Kidney glomerular epithelial cell (primary cell): ENCODE measurements at regions not wholly inside any gene's neighbourhood (a gene's known extent, or its start where the extent isn't known, plus 50 kb on each side); places are given as distances from the start of the nearest gene placed in this dataset.
A peak's percentile ranks its signal among the peaks of the same experiment; 100 is the strongest.

ENCODE experiments used
- DNase-seq: peaks from one replicate; lab custom pipeline; 2025; lab: John Stamatoyannopoulos, UW

DNA sequence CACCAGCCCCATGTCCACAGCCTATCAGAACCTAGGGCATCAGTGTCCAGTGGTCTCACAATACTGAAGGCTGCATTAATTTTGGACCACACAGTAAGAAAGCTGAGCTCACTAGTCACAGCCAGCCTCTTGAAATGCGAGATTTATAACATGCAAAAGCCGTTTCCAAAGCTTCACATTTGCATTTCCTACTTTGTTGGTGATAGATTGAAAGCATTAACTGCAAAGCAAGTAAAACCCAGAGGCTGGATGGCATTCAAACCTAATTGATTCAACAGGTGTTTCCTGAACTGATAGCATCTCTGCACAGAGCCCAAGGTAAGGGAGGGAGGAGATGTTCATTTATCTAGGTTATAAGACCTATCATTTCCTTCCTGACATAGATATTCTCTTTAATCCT, 410.1 kb downstream of the OMA1 start:
- no peak for DNase-seq

DNA sequence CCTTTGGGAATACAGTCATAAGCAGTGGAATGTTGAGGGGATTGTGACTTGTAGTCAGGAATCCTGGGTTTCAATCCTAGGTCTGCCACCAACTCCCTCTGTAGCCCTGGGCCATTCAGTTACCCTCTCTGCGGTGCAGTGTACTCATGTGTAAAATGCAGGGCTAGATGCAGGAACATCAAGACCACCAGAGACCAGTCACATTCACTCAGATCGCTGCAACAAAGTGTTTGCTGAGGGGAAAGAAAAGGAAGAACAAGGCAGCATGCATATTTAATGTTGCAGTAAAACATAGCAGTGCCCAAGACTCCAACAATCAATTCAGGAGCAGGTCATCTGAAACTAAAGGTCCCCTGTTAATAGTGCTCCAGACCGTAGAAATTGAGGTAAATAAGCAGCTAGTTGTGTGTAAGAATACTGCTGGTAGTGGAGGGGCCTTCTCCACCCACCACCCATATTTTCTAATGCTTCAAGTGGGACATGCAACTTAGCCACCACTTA, 410.7 kb downstream of the OMA1 start:
- DNase-seq = no peak

DNA sequence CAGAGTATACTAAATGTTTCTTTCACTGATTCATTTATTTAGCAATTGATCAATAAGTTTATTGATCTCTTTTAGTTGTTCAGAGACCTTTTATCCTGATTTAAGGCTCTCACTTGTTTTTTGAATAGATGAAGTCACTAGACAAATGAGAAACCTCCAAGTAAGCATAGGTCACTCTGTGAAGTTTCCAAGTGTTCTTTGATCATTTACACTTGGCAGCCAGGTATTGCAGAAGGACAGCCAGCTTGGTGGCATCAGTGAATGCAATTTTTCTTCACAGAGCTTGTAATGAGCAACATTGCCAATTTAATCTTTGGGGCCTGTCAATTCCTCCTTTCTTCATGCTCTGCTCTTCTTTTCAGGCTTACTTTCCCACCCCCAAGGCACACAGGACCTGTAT, 413.0 kb downstream of the OMA1 start:
- DNase-seq = no peak

DNA sequence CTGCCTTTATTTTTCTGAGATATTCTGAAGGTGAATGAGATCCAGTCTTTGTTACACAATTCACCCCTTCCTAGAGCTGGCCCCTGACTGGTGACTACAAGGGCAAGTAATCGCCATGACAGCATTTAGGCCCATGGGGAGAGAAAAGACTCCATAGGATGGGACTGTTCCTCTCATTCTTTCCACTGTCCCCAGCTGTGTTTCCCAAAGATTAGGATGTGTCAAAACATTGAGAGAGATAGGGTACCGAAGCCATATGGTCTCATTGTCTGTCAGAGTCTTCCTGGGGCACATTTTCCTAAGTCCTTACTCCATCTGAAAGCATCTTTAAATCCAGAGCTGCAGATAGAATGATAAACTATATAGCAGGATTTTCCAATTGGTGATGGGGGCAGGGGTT, 423.5 kb downstream of the OMA1 start:
- DNase-seq = no peak

DNA sequence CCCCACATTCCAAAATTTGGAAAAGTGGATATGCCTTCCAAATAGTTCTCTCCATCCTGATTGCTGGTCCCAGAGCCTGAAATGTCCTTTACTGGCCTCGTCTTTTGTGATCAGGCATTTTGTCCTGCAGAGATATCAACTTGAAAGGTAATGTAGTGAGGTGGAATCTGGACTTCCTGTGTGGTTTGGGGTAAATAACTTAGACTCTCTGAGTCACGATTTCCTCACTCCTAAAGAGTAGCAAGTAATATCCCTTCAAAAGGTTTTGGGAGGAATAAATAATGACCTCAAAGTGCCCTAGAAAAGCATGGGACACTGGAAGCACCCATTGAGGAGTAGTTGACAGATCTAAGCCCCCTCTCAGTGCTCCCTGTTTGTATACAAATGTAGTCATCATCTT, 426.6 kb downstream of the OMA1 start:
- no peak for DNase-seq

DNA sequence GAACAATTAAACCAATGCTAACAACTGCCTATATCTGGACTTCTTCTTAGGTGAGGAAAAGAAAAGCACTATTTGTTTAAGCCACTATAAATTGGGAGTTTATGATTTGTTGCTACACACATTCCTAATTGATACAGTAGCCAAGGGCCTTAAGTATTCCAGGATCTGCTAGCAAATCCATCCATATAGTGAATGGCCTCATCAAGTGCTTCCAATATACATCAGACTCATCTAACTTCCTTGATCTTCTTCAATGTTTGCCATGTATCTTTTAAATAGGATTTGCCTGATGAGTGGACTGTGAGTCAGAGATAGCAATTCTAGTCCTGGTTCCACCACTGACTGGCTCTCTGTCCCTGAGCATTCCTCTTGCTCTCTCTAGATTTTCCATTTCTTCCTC, 430.2 kb downstream of the OMA1 start:
- DNase-seq = no peak

DNA sequence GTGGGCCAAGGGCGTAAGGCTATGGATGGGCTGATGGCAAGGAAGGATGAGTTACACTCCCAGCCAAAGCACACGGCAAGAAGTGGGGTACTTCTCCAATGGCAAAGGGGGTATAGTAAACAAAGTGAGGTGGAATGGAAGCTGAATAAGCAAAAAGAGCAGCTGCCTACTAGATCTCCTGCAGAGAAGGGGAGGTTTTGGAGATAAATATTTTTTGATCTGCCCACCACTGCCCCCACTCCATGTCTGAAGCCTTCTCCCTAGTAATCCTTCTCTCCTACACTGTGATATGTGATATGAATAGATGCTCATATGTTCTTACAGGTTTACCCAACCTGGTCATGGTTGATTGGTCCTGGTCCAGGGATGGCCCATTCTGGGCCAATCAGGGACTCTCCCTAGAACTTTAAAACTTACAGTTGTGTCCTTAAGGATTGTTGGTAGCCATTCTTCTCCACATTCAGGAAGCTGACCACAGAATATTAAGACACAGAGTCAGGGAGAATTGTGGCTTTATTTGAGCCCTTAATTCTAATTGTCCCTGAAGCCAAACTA, 436.8 kb downstream of the OMA1 start:
- DNase-seq = no peak

DNA sequence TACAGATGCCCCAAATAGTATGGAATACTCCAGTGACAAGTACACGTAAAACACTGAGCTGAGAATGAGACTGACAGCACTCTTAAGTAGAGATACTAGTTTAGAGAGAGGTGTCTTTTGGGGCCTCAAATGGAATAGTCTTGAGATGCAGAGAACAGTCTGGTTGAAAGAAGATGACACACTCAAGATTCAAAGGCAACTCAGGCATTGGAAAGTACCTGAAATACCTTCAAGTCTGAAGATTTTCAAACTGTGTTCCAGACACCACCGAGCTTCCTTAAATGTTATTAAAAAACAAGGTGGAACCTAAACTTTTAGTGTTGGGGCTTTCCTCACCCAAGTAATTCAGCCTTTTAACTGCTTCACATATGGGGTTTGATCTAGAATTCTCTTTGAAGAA, 437.7 kb downstream of the OMA1 start:
- DNase-seq = no peak

DNA sequence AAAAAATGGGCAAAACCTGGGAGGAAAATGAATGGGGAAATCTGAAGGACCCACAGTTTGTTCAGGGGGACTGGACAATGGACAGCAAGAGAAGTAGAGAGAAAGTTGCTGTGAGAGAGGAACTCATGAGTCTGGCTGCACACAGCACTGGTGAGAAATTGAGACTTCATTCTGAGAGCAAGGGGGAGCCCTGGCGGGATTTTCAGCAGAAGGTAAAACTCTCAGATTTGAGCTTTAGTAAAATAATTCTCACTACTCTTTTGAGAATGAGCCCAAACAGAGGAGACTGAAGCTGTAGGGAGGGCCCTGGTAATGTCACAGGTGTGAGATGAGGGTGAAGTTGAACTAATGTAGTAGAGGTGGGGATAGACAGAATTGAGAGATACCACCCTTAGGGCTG, 438.6 kb downstream of the OMA1 start:
- DNase-seq = no peak

DNA sequence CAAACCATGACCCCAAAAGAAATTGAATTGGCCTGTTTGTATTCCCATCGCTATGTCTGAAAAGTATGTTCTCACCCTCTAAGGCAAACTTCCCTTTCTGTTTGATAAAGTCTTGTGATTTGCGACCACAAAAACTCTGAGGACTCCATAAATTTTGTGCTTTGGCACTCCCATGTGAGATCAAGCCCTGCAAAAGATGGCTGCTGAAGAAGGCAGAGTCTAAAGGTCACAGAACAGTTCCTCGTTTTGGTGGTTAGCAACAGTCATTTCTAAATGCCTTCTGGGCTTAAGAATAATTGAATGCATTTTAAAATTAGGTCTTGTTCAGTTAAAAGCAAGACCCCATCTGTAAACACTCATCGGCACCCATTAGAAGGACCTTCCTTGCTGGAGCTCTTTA, 441.6 kb downstream of the OMA1 start:
- no peak for DNase-seq

DNA sequence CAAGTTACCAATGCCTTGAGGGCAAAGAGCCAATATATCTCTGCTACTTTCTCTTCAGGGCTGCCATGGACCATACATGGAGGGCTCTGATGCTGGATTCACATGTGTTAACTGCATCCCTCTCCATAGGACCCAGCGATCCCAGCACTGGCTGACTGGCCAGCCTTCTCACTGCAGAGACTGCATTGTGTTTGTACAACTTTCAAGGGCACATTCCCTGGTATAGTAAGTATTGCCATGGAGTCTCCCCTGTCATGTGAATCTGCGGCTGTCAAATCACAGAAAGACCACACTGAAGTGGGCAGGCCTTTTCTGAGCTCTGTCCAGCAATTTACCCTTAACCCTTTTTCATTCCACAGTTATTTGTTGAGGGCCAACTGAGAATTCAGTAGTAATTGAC, 449.8 kb downstream of the OMA1 start:
- no peak for DNase-seq

DNA sequence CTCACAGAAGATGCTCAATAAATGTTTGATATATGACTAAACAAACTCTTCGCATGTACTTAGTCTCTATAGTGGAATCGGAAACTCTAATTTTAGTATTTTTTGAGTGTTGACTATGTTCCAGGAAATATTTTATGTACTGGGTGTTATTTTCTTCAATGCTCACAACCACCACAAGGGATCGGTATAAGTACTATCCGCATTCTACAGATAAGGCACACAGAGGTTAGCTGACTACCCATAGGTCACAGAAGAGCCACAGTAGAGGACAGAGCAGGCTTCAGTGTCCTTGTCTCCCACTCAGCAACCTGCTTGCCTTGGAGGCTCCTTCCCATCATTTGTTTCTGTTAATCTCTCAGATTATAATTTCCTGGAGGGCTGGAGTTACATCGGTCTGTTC, 451.3 kb downstream of the OMA1 start:
- DNase-seq = no peak

DNA sequence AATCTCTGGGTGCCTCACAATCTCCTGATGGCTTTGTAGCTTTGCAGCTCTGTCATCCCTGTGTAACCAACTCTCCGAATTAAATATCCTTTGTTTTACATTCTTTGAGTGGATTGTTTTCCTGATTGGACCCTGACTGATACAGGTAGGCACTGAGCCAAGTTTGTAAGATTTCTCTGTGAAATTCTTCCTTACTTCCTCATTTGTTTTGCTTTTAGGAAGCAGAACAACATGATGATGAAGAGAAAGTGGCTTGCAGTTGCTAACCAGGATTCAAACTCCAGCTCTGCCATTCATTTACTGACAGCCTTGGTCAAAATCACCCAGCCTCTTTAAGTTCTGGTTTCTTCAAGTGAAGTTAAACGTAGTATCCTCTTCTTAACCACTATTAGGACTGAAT, 452.3 kb downstream of the OMA1 start:
- DNase-seq = no peak

DNA sequence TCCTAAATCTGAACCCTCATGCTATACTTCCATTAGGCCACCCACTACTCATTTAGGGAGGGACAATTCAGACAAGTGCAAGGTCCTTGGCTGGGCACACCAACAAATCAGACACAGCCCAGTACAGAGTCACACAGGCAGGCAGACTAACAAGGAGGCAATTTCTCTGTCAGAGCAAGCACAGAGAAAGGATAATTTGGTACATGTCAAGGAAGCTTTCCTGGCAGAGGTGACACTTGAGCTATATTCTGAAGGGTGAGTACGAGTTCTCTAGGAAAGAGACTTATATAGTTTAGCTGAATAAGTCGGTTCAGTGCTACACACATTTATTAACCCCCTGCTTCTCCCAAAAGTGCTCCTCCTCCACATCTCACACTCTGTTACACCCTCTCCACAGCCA, 455.9 kb downstream of the OMA1 start:
- no peak for DNase-seq

DNA sequence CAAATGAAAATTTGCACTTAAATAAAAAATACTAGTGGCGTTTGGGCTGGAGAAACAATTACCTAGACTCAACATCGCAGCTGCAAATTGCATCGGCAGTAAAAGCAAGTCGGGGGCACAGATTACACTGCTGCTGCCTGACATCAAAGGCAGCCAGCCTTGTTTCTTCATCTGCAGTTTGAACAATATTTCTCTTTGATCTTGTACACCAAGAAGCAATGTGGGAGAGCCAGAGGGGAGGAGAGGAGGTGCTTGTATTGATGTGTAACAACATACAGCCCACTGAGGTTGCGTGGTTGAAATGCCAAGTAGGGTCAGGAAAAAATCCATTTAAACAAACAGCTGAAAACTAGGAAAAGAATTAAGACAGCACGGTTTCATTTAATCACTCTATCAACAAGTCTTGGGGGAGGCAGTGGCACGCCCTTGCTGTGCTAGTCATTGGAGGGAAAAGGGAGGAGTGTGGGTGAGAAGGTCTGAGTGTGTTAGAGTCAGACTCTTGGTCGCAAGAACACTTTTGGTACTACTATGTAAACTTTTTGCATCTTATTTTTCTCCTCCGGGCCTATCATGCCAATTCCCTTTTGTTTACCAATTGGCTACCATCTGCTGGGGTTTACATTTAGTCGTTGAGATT, 456.5 kb downstream of the OMA1 start:
- DNase-seq = no peak

DNA sequence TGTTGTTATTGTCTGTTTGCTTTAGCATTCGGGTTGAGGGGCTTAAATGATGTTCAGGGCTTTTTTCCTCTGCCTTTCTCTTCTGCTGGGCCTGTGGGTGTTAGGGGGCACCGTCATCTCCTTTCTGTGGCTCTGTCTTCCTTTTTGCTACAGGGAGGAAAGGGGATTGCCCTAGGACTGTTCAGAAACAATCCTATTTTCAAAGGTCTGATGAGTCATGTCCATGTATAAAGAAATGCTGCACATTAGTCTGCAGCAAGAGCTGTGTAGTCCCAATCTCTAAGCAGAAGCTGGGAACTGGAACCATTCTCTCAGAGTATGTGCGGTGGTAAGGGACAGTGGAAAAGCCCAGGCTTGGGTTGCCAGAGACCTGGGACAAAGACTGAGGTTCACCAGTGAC, 462.3 kb downstream of the OMA1 start:
- DNase-seq = peak; percentile 9

DNA sequence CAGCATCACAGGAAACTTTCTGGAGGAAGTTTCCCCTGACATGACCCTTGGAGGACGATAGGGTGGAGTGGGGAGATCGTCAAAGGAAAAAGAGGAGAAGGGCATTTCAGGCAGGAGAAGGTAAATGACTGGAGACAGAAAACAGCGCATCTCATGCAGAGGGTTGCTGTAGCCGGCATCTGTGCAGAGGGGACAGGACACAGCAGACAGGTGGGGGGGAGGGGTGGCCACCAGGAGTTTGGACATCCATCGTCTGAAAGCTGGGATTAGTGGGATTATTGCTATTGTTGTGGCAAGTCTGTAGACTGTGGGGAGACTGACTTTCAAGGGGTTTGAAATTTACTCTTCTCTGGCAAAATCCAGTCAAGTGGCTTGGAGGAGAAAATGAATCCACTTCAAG, 463.9 kb downstream of the OMA1 start:
- DNase-seq = no peak

DNA sequence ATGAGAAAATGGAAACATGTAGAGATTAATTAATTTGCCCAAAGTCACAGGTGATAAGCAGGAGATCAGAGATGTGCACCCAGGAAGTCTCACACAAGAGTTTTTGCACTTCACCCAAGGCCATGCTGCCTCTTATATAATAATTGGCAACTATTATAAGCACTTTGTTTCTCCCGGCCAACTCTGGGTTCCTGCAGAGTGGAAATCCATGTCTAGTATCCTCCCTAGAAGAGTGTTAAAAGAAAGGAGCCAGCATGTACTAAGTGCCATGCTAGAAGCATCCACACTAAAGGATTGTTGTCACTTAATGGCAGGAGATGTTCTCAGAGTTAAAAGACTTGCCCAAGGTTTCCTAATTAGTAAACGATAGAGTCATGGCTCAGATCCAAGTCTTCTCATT, 470.3 kb downstream of the OMA1 start:
- no peak for DNase-seq

DNA sequence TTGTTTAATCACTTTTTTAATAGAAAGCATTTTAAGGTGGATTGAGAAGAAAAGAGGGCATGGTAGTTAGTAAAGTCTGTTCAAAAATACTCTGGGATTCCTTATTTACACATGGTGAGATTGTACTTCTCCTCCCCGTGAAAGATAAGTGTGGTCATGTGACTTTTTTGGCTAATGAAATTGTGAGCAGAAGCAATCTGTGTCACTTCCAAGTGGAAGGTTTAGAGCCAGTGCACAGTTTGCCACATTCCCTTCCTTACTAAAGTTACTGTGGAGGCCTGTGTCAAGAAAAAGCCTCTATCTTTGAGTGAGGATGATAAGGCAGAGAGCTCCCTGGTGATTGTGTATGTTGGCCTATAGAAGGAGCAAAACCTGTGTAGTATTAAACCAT, 471.3 kb downstream of the OMA1 start:
- no peak for DNase-seq

DNA sequence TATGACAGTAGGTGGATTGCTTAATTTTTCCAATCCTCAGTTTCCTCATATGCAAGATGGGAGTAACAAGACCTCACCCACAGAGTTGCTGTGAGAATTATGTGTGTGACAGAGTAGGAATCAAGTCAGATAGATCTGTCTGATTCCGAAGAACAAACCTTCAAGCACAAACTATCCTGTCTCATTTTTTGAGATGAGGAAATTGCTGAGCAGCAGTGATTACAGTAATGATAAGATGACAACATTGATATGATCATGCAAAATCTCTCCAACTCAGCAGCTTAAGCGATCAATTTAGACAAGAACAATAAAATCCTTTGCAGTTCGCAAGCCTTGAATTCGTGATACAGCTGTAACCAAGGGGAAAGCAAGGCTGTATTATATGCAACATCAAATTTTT, 474.1 kb downstream of the OMA1 start:
- no peak for DNase-seq

DNA sequence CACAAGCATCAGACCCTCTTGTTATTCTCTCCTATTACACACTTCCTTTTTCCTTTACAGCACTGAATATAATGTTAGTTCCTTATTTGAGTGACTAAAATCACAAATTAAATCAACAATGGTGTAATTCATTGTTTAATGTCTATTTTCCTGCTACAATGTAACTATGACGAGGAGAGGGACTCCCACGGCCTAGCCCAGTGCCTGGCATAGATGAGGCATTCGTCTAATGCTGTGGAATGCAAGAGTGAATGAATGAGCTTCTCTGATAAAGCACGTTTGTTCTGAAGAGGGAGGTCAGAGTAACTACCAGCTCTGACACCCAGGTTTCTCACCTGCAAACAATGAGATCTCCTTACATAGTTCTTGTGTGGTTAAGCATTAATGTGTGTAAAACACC, 479.4 kb downstream of the OMA1 start:
- DNase-seq = no peak

DNA sequence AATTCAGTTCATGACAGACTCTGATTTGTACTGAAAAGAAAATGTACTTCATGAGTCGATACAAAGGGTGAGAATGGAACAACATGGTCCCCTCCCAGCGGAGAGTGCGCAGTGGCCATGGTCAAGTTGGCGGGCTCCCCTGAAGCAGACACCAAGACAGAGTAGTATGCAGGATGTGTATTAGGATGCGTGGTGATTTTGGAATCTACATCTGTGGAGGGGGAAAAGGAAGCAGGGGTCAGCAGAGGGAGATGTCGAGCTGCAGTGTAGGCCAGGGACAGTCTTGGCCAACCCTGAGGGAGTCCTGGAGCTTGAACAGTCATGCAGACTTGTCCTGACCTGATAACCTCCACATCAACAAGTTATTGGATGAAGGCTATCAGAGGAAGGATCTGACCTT, 481.0 kb downstream of the OMA1 start:
- DNase-seq = no peak

DNA sequence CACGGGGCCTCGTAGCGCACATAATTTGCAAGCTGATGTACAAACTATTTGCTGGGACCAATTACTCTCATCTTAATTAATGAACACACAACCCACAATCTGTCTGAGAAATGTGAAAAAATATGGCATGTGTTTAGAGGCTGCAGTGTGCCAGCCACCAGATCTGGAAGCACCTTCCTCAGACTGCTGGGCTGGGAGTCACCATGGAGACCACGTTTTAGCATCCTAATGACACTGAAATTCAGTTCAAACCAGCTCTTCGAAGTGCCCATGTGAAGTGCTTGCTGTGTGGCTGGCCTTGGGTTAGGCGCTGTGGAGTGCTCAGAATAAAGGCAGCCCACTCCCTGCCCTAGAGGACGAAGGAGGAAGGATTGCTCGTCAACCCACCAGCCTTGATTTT, 482.4 kb downstream of the OMA1 start:
- DNase-seq = no peak

DNA sequence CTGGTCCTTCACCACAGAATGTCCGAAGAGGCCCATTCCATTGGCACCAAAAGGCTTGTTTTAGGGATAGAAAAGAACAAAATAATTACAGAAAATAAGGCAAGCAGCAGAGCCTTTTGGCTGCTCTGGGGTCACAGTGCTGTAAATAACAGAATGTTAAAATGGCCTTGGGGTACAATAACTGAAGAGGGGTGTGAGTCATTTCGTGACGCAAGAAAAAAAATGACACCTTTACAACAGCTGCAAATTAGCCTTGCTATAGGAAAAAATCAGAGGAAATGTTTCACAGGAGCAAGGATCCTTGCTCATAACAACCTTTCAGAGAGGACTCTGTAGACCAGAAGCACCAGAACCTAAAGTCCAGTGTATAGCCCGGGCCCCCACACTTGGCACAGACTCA, 483.4 kb downstream of the OMA1 start:
- no peak for DNase-seq
